GM20000 (cell line): ENCODE measurements at regions not wholly inside any gene's neighbourhood (a gene's known extent, or its start where the extent isn't known, plus 50 kb on each side); places are given as distances from the start of the nearest gene placed in this dataset.

Experiments
- DNase-seq: peaks from one replicate; pipeline ENCODE4 v3.0.0; 2012; ENCODE audit warnings: low spot score
- TF ChIP-seq, protein P1 (sequence below): IDR thresholded peaks from 2 replicates; pipeline ENCODE4 v1.5.1; 2012; ENCODE audit warnings: mild to moderate bottlenecking, control low read depth; ENCODE audit errors: extremely low read depth, missing control alignments

DNA sequence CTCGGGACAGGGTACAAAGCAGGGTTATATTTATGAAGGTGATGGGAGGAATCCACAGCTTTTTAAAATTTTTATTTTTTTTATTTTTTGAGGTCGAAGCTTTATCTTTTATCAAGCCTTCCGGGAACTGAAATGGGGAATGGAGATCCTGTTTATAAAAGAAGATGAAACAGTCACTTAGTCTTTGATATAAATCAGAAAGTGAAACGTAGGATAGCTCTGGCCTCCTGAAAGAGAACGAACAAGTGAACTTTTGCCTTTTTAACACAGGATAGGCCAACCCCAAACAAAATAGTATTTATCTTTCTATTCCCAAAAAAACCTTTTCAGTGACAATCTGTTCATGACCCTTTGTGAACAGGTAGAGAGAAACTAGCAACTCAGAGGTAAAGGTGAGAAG is 634.0 kb upstream of the LMCD1 start:
- TF ChIP-seq, protein P1, sequence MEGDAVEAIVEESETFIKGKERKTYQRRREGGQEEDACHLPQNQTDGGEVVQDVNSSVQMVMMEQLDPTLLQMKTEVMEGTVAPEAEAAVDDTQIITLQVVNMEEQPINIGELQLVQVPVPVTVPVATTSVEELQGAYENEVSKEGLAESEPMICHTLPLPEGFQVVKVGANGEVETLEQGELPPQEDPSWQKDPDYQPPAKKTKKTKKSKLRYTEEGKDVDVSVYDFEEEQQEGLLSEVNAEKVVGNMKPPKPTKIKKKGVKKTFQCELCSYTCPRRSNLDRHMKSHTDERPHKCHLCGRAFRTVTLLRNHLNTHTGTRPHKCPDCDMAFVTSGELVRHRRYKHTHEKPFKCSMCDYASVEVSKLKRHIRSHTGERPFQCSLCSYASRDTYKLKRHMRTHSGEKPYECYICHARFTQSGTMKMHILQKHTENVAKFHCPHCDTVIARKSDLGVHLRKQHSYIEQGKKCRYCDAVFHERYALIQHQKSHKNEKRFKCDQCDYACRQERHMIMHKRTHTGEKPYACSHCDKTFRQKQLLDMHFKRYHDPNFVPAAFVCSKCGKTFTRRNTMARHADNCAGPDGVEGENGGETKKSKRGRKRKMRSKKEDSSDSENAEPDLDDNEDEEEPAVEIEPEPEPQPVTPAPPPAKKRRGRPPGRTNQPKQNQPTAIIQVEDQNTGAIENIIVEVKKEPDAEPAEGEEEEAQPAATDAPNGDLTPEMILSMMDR = no peak
- DNase-seq = no peak

GRCh38 chr3:7871003-7871560 is 630.5 kb upstream of the LMCD1 start:
- TF ChIP-seq, protein P1 = no peak
- no peak for DNase-seq

GRCh38 chr3:7874116-7874515 is 627.5 kb upstream of the LMCD1 start:
- no peak for DNase-seq
- TF ChIP-seq, protein P1 = no peak

GRCh38 chr3:7875925-7876324 is 625.7 kb upstream of the LMCD1 start:
- TF ChIP-seq, protein P1 = no peak
- no peak for DNase-seq

- DNase-seq = no peak
Observed at GRCh38 chr3:7876741-7877297, 624.8 kb upstream of the LMCD1 start.

GRCh38 chr3:7877312-7877711 is 624.3 kb upstream of the LMCD1 start:
- no peak for DNase-seq
- TF ChIP-seq, protein P1 = no peak

More at GRCh38 chr3:7876741-7877297, 624.8 kb upstream of the LMCD1 start:
- TF ChIP-seq, protein P1 = no peak

GRCh38 chr3:7879572-7879971 is 622.1 kb upstream of the LMCD1 start:
- DNase-seq = no peak
- TF ChIP-seq, protein P1 = no peak
